NCI-H2081 (cell line): ENCODE measurements at regions not wholly inside any gene's neighbourhood (a gene's known extent, or its start where the extent isn't known, plus 50 kb on each side); places are given as distances from the start of the nearest gene placed in this dataset.
"Not testable (repeated sequence)": the region's sequence is repeated elsewhere in the genome, so short reads cannot be mapped to it uniquely, and the experiment has no call there.

ENCODE experiments used
- DNase-seq, 2 experiments: peaks; one replicate each; lab custom pipeline; 2025; lab: John Stamatoyannopoulos, UW

- no peak for DNase-seq
These were observed 275.1 kb upstream of the NRP1 start for GRCh38 chr10:33609546-33609945.

GRCh38 chr10:33602278-33602677 lies 267.8 kb upstream of the NRP1 start:
- no peak for DNase-seq

GRCh38 chr10:33600381-33600780 lies 265.9 kb upstream of the NRP1 start:
- no peak for DNase-seq

- DNase-seq = no peak
These were observed 262.0 kb upstream of the NRP1 start for GRCh38 chr10:33596422-33596821.

GRCh38 chr10:33594475-33594874 lies 260.0 kb upstream of the NRP1 start:
- no peak for DNase-seq

- DNase-seq = no peak
These were observed 254.6 kb upstream of the NRP1 start for GRCh38 chr10:33588974-33589600.

GRCh38 chr10:33584596-33584995 lies 250.1 kb upstream of the NRP1 start:
- not testable (repeated sequence) for DNase-seq

- peak; percentile 58 to 87 for DNase-seq
These were observed 245.5 kb upstream of the NRP1 start for GRCh38 chr10:33579996-33580395.

- no peak for DNase-seq
These were observed 239.1 kb upstream of the NRP1 start for GRCh38 chr10:33573606-33574005.

GRCh38 chr10:33571616-33572015 lies 237.1 kb upstream of the NRP1 start:
- DNase-seq = no peak

- no peak for DNase-seq
These were observed 236.0 kb upstream of the NRP1 start for GRCh38 chr10:33570495-33570894.

- no peak for DNase-seq
These were observed 235.2 kb upstream of the NRP1 start for GRCh38 chr10:33569702-33570101.

GRCh38 chr10:33566426-33566825 lies 232.0 kb upstream of the NRP1 start:
- DNase-seq = no peak

- DNase-seq = no peak
These were observed 231.5 kb upstream of the NRP1 start for GRCh38 chr10:33566001-33566400.

GRCh38 chr10:33565231-33565630 lies 230.8 kb upstream of the NRP1 start:
- no peak for DNase-seq

GRCh38 chr10:33559105-33559504 lies 224.6 kb upstream of the NRP1 start:
- no peak for DNase-seq

GRCh38 chr10:33557313-33557712 lies 222.8 kb upstream of the NRP1 start:
- no peak for DNase-seq

GRCh38 chr10:33556620-33557019 lies 222.2 kb upstream of the NRP1 start:
- DNase-seq = no peak

GRCh38 chr10:33556103-33556502 lies 221.6 kb upstream of the NRP1 start:
- no peak for DNase-seq

GRCh38 chr10:33553748-33554571 lies 219.5 kb upstream of the NRP1 start:
- DNase-seq = no peak

- DNase-seq = no peak
These were observed 217.8 kb upstream of the NRP1 start for GRCh38 chr10:33552290-33552689.

- DNase-seq = no peak
These were observed 216.3 kb upstream of the NRP1 start for GRCh38 chr10:33550811-33551210.

GRCh38 chr10:33547976-33548375 lies 213.5 kb upstream of the NRP1 start:
- peak in 1 of 2 experiments; percentile 31 for DNase-seq

- DNase-seq = no peak
These were observed 211.6 kb upstream of the NRP1 start for GRCh38 chr10:33546031-33546430.
